ENCODE measurements at regions not wholly inside any gene's neighbourhood (a gene's known extent, or its start where the extent isn't known, plus 50 kb on each side); places are given as distances from the start of the nearest gene placed in this dataset.
"Not testable (repeated sequence)": the region's sequence is repeated elsewhere in the genome, so short reads cannot be mapped to it uniquely, and the experiment has no call there.

DNA sequence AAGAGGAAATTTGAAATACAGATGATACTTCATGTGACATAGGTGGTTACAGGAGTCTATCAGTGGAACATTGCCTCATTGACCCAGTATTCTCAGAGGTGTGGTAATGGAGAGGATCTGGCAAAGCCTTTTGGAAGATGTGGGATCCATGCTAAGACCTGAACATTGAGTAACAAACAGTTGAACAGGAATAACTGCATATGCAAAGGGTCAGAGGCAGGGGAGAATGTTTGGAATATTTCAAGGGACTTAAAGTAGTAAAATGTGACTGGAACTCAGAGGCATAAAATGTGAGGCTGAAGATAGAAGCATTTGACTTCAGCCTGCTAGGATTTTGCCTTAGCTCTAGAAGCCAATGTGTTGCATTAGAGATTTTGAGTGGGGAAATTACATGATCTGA, 300.2 kb upstream of the ETAA1 start:
- DNase-seq (ENCODE audit: low read depth) = no peak

DNA sequence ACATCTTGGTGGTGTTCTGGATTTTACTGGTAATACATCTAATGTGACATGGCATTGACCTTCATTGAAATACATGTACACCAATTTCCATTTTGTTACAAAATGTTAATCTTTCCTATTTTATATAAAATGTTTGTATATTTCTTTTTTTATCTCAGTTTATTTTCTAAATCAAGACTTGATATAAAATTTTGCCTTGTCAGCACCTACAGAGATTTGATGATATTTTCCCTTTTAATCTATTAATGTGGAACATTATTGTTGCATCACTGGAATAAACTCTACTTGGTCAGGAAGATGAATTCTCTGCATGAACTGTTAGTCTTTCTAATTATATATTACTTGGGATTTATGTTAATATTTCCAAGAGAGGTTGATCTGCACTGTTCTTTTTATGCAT, 294.0 kb upstream of the ETAA1 start:
- DNase-seq (ENCODE audit: low read depth) = no peak

DNA sequence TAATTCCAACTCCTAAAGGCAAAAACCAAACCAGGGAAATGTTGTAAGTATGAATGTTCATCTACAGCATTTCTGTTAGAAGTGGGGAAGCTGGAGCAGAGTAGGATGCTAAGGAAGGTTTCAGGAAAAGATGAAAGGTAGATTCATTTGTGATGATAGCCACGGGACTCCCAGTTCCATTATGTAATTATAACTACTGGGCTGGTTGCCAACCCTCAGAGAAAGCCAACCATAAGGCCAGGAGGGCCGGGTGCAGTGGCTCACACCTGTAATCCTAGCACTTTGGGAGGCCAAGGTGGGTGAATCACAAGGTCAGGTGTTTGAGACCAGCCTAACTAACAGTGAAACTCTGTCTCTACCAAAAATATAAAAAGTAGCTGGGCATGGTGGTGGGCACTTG, 288.9 kb upstream of the ETAA1 start:
- DNase-seq (ENCODE audit: low read depth) = no peak

DNA sequence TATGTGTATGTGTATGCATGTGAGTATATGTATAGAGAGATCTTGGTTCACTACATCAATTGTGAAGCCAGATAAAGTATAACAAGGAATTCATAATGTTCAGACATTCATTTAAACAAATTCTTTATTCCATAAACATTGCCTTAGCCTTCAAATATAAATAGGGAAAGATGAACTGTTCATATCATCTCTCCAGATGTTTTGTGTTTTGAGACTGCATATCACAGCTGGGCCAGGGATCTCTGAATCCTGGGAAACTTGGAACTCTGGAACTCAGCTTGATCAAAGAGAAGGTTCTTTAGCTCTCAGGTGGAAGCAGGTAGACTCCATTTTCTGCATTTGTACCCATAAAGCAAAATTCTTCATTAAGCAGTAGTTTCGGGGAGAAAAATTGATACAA, 272.6 kb upstream of the ETAA1 start:
- DNase-seq (ENCODE audit: low read depth) = no peak

DNA sequence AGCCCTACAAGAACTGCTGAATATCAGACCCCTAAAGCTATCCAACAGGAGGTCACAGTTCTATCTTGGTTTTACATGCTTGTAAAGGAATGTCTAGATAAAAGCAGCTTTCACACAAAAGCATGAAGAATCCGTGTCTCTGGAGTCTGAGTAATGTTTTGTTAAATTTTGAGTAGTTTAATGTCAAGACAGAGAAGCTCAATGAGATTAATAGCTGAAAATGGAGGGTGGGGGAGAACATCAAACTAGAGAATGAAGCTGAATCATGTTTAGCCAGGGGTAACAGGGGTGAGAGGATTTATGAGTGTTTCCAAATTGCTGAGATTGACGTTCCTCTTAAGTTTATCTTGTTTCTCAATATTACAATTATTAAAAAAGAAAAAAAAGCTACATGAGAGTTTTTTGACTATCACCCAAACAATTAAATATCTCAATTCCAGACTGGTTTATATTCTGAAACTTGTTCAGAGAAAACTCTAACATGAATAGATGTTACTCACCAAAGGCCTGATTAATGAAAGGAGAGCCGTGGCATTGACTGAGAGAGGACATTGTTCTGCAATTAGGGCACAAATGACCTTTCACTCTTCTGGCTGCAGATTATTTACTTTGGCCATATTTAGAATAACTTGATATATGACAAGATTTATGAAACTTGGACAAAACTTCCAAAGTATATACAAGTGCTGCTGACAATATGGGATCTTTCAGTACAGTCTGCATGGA, 266.4 kb upstream of the ETAA1 start:
- DNase-seq (ENCODE audit: low read depth) = no peak

DNA sequence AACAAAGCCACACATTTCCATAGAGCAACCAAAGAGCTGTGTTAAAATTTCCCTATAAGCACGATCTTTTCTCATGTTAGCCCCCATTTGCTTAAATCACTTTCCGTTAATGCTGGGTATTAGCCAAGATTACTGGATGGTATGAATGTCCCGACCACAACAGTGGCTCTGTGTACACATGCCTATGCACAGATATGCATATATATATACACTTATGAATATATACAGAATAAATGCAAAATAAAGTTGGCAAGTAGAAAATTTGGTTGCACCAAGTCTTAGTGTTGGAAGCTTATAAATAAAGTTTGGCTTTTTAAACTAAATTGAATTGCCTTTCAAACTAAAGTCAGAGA, 265.9 kb upstream of the ETAA1 start:
- no peak for DNase-seq (ENCODE audit: low read depth)

DNA sequence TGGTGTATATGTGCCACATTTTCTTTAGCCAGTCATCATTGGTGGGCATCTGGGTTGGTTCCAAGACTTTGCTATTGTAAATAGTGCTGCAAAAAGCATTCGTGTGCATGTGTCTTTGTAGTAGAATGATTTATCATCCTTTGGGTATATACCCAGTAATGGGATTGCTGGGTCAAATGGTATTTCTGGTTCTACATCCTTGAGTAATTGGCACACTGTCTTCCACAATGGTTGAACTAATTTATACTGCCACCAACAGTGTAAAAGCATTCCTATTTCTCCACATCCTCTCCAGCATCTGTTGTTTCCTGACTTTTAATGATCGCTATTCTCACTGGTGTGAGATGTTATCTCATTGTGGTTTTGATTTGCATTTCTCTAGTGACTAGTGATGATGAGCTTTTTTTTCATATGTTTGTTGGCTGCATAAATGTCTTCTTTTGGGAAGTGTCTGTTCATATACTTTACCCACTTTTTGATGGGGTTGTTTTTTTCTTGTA, 264.6 kb upstream of the ETAA1 start:
- DNase-seq (ENCODE audit: low read depth) = not testable (repeated sequence)

DNA sequence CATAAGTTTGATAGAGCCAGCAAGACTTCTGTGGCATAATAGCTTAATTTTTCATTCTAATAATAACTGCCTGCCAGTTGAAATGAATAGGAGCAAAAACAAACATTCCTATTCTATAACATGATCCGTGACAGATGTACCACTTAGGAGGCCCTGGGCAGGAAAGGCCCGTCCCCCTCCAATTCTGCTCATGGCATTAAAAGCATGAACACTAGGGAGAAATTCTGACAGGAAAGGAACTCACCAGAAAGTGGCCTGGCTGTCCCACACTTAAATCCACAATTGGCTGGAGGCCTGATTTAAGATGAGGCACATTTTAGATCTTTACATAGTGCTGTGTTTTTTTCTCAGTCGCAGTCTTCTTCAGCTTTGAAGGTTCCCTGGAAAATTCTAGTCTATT, 261.9 kb upstream of the ETAA1 start:
- no peak for DNase-seq (ENCODE audit: low read depth)

DNA sequence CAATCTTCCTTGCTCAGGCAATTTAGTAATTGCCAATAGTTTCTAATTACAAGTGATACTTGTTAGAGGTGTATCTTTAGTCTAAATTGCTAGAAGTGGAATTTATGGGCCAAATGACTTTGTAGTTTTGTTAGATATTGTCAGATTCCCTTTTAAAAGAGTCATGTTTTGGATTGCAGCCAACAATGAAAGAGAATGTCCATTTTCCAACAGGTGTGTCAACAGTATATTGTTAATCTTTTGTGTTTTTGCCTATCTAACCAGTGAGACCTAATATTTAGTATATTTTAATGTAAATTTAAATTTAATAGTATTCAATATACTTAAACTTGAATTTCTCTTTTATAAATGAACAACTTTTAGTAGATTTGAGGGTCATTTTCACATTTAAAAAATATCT, 259.4 kb upstream of the ETAA1 start:
- no peak for DNase-seq (ENCODE audit: low read depth)

DNA sequence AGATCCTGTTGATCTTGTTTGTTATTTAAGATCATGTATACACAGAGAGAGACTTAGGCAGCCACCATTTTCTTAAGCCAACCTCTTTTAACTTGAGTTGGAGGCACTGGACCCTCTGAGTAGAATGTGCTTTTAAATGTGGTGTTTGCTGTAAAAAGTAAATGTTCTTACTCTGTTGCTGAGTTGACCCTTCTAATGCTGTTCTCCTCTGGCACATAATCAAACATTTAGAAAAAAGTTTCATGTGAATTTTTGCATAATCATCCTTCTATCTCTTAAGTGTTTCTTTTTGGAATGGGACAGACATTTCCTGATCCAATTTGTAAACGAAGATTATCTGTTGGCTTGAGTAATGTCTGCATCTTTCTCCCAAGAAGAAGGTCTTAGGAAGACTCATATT, 255.1 kb upstream of the ETAA1 start:
- DNase-seq (ENCODE audit: low read depth) = no peak

DNA sequence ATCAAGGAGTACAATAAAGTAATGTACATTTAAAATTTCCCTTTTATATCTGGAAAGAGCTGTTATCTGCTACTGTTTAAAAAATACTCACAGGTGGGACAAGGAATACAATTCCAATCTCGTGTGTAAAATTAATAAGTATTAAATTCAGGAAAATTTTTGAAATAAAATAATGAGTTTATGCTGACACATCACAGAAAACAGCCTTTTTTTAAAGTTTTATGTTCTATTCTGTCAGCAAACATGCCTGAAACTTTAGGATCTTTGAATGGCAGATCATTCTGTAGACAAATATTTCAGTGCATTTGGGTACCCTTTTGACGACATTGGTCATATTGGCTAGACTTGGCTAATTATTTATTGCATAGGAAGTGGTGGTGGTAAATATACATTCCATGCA, 254.4 kb upstream of the ETAA1 start:
- DNase-seq (ENCODE audit: low read depth) = no peak

DNA sequence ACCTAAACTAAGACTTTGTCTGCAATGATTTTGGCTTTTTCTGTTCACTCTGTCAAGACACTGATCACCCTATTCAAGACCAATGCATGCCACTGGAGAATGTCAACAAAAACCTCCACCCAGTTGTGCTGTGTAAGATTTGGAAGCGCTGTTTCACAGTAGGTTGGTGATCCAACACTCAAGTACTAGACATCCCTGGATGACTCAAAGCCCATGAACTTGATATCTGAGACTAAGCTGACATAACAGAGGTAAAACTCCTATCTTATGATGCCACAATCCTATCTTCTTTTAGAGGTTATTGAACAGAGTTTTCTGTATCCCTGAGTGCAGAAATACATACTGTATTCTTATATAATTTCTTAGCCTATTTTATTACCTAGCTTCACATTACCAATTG, 251.3 kb upstream of the ETAA1 start:
- DNase-seq (ENCODE audit: low read depth) = no peak

DNA sequence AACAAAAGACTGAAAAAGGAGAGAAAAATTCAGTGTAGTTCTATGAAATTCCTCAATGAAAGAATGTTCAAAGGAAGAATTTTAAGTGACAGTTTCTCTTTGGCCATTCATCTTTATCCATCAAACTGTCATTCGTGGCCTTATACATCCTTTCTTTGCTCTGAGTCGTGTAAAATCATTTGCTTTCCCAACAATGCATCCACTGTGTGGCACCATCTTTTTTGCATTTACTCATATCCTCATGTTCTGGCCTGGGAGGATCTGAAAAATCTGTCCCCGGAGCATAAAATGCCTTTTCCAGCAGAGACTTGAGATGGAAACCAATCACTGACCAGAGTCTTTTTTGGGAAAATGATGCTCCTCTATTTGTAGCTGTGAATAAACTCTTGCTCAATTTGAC, 240.3 kb upstream of the ETAA1 start:
- no peak for DNase-seq (ENCODE audit: low read depth)

DNA sequence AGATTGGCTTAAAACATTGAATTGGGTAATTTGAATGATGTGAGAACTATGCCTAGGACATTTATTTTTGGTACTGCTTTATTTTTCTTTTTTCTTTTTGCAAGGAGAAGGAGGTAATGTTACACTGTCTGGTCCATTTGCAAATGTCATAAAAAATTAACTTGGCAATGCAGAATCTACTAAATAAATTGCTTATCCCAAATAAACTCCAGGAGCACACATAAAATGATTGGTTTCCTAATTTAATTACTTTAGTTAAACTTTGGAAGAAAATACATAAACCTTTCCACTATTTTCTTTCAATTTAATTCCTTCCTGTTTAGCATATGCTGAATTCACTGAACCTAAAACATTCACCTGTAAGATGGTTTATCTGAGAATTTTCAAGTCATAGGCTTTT, 238.4 kb upstream of the ETAA1 start:
- DNase-seq (ENCODE audit: low read depth) = no peak

DNA sequence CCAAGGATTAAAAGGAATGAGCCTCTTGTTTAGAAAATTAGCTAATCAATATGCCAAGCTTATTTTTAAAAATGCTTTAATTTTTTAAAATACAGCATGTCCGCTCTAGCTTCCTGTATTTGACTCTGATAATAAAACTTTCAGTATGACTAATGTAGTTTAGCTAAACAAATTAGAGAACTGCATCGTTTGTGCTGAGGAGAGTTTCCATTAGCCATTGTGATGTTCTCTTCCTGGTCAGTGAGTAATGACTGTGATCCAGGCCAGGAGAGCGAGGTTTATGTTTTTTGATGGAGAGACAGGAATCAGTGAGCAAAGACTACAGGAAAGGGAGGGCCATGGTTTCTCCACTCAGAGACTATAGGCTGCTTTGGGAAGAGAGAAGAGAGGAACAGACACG, 237.2 kb upstream of the ETAA1 start:
- DNase-seq (ENCODE audit: low read depth) = no peak

DNA sequence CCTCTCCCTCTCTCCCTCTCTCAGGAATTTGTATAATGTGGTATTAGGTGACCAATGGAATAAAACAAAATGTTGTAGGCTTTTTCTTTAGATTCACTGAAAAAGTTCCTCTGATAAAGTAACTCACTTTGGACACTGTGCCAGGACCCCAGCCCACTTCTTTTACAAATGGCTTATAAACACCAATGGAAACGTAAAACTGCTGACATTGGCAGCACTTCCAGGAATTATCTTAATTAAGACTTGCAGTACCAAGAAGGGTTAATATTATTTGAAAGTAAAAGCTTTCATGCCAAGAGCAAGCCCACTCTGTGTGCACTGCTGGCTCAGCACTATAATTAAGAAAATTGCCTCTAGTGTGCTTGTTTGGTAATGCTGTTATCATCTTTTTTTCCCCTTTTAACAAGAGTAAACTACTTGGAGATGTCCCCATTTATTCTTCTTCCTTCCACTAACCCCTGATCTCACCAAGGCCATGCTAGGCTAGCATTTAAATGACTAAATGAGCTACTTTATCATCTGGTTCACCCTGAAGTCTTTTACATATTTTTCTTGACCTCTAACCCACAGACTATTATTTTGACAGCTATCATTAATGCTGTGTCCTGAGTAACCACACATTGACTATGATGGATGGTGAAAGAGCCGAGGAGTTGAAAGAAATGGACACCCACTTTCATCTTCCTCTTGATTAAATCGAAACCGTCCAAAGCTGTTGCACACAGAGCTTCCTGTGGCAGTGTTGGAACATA, 232.2 kb upstream of the ETAA1 start:
- no peak for DNase-seq (ENCODE audit: low read depth)

DNA sequence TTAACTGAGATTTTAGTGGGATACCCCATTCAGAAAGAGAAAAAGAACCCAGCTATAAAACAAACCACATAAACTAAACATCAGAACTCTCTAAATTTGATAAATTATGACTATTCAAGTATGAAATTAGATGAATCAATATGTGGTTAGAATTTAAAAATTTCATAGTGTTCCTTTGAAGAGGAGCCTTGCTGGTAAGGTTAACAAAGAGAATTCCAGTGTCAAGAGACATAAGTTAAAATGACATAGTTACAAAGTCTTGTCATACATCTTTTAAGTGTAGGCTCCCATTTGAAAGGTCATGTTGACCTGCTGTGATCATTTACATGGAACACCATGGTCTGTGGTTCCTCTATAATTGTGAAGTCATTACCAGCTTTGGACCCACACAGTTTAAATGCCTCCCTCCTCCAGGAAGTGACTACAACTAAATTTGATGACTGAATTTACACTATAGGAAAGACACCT, 231.6 kb upstream of the ETAA1 start:
- DNase-seq (ENCODE audit: low read depth) = no peak

DNA sequence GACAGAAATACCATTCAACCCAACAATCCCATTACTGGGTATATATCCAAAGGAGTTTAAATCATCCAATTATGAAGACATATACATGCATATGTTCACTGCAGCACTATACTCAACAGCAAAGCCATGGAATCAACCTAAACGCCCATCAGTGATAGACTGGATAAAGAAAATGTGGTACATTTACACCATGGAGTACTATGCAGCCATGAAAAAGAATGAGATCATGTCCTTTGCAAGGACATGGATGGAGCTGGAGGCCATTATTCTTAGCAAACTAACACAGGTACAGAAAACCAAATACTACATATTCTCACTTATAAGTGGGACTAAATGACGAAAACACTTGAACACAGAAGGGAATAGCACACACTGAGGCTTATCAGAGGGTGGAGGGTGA, 230.6 kb upstream of the ETAA1 start:
- DNase-seq (ENCODE audit: low read depth) = not testable (repeated sequence)

DNA sequence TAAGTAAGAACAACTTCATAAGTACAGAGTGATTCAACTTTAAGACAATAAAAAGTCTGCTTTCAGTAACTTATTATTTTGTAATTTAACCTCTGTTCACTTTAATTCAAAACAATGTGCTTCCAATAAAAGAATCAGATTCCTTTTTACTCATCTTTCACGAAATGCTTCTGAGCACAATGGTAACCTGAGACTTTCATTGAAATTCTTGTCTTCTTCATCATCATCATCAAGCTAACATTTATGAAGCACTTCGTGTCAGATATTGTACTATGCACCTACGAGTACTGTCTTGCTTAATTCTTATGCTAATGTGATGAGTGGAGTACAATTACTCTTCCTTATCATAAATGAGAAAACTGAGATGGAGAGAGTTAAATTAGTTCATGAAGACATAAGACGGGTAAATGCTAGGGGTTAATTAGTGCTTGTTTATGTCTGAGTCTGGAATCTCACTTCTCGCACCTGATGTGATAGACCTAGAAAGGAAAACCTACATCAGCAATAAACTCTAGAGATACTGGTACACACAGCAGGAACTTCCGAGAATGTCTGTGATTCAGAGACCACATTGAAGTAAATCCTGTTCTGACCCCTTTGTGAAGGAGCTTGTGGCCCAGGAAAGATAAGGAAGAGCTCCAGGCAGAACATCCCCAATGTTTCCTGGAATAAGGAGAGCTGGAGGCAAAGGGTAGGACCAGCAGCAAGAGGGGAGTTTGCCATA, 227.6 kb upstream of the ETAA1 start:
- DNase-seq (ENCODE audit: low read depth) = no peak

DNA sequence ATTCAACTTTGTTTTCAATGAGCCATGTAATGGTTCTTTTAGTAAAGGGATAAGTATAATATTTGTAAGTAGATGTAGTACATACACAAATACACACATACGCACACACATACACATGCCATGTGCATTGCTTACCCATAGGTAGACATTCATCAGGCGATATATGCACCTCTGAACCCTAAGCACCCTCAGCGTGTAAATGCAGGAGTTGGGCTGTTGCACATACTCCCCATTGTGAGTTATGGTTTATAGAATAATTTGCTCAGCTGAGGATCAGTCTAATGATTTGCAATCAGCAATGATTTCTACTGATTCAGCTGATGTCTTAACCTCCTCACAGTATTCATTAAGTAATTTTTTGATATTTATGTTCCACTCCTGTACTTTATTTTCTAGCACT, 217.6 kb upstream of the ETAA1 start:
- no peak for DNase-seq (ENCODE audit: low read depth)

DNA sequence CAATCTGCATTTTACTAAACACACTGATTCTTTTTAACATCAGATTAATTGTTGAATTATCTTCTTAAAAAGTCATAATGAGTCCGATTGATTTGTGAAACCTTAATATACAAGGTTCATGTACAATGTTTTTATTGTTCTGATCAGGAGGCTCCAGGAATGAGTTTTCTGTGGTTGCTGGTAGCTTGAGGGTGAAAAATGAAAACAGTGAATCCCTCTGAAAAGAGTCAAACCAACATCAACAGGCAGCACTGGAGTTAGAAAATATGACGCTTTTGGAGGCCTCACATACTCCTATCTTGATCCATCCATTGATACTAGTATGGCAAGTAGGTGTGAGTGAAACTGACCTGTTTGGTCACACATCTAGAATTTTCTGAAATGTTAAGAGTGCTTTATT, 216.3 kb upstream of the ETAA1 start:
- DNase-seq (ENCODE audit: low read depth) = no peak

DNA sequence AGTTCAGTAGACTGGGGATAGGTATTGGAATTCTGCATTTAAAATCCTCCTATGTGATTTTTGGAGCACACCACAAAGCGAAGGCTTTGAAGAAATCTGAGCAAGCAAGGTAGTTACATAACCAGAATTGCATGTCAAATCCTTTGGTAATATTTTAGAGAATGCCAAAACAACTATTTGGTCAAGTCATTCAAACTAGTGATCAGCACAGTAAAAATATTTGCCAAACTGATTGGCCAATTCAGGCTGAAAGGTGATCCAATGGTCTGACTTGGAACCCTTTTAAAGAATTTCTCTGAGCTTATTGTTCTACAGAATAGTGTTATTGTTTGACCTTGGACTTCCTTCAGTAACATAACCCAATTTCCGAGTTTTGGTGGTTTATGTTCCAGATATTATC, 214.2 kb upstream of the ETAA1 start:
- DNase-seq (ENCODE audit: low read depth) = no peak

DNA sequence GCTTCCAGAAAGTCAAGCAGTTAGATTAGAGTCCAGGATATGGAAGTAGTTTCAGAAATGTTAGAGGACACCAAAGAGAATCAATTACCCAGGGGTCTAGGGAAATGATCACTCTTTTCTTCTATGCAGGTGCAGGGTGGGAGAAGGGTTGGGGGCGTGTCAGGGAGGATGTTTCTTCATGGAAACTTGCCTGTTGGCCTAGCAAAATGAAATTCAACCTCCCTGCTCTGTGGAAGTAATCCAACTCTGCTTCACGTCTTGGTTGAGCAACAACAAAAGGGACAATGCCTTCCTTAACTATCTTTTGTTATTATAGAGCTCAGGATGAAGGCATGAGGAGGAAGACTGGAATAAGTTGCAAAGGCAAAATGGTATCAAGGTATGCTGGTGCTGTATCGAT, 210.8 kb upstream of the ETAA1 start:
- no peak for DNase-seq (ENCODE audit: low read depth)
